CD4-positive, CD25-positive, alpha-beta regulatory T cell (primary cell): ENCODE measurements at regions not wholly inside any gene's neighbourhood (a gene's known extent, or its start where the extent isn't known, plus 50 kb on each side); places are given as distances from the start of the nearest gene placed in this dataset.

ENCODE experiments used
- ATAC-seq, 2 donors: fragments of 150-1000 bp; cut with Tn5 transposase; one replicate each; pipeline ENCODE4 v1.10.0; 2021; ENCODE audit warnings: low read depth in 2 of 2, moderate number of reproducible peaks in 2 of 2, moderate library complexity in 1 of 2
- DNase-seq, 3 donors: peaks; one replicate each; pipeline versions ENCODE4 v3.0.0 to v3.0.0-alpha.2; 2012 to 2022; ENCODE audit warnings: mixed read lengths in 1 of 3
- H3K27ac ChIP-seq: one replicate; pipeline ENCODE4 v1.7.0; 2013; ENCODE audit warnings: mild to moderate bottlenecking, low read length; ENCODE audit not compliant: insufficient read depth, poor library complexity, severe bottlenecking
- H3K27me3 ChIP-seq: one replicate; pipeline ENCODE4 v1.7.0; 2013; ENCODE audit warnings: low read length; ENCODE audit not compliant: control insufficient read depth, insufficient read depth
- H3K36me3 ChIP-seq: one replicate; pipeline ENCODE4 v1.7.0; 2013; ENCODE audit warnings: mild to moderate bottlenecking, low read length, moderate library complexity; ENCODE audit not compliant: control insufficient read depth, insufficient read depth
- H3K4me1 ChIP-seq: 2 replicates; pipeline ENCODE4 v1.7.0; 2013; ENCODE audit warnings: mild to moderate bottlenecking, low read length; ENCODE audit not compliant: insufficient read depth, control insufficient read depth, poor library complexity, severe bottlenecking
- H3K4me3 ChIP-seq: one replicate; pipeline ENCODE4 v1.7.0; 2013; ENCODE audit warnings: low read depth, mild to moderate bottlenecking, low read length, moderate library complexity
- H3K9me3 ChIP-seq, 2 experiments: 1 replicate in 1 of 2; 2 replicates in 1 of 2; pipeline ENCODE4 v1.7.0; 2013; ENCODE audit warnings: low read length in 2 of 2, mild to moderate bottlenecking in 1 of 2, moderate library complexity in 1 of 2; ENCODE audit not compliant: control insufficient read depth in 2 of 2
- H3K27ac Mint-ChIP-seq, 3 donors: one replicate each; pipeline ENCODE4 v1.8.0; 2020 to 2022; ENCODE audit warnings: mild to moderate bottlenecking in 3 of 3, mixed read lengths in 3 of 3, moderate library complexity in 2 of 3
- H3K27me3 Mint-ChIP-seq: one replicate; pipeline ENCODE4 v1.8.0; 2022; ENCODE audit warnings: mild to moderate bottlenecking, mixed read lengths
- H3K36me3 Mint-ChIP-seq: one replicate; pipeline ENCODE4 v1.8.0; 2020; ENCODE audit warnings: mixed read lengths
- H3K4me1 Mint-ChIP-seq, 4 donors: one replicate each; pipeline ENCODE4 v1.8.0; 2020 to 2022; ENCODE audit warnings: mixed read lengths in 4 of 4, mild to moderate bottlenecking in 1 of 4
- H3K4me3 Mint-ChIP-seq, 4 donors: one replicate each; pipeline ENCODE4 v1.8.0; 2020 to 2022; ENCODE audit warnings: mild to moderate bottlenecking in 4 of 4, mixed read lengths in 4 of 4, moderate library complexity in 3 of 4
- H3K9me3 Mint-ChIP-seq, 7 donors: one replicate each; pipeline ENCODE4 v1.8.0; 2020 to 2022; ENCODE audit warnings: mixed read lengths in 7 of 7, mild to moderate bottlenecking in 3 of 7, moderate library complexity in 2 of 7

- H3K4me1 Mint-ChIP-seq, result no peaks in the 10 kb centered on the region
- H3K9me3 Mint-ChIP-seq, result peaks cover 0 to 9% (median 5%) of the 10 kb centered on the region in 7 donors
These were observed 157.7 kb upstream of the DIPK2B start for GRCh38 chrX:45358392-45358791.

GRCh38 chrX:45353456-45353855 lies 152.8 kb upstream of the DIPK2B start:
- ATAC-seq (no peak), DNase-seq (no peak)
- no peaks in the 10 kb centered on the region for H3K36me3 Mint-ChIP-seq
- Histone ChIP-seq H3K36me3 (no peaks in the 10 kb centered on the region), H3K27ac (no peak overlapping the region), H3K27me3 (no peaks in the 10 kb centered on the region), H3K9me3 (no peaks in the 10 kb centered on the region), H3K4me3 (no peak overlapping the region), H3K4me1 (no peaks in the 10 kb centered on the region)
- H3K27ac Mint-ChIP-seq, result peak overlapping the region in 1 of 3 donors; percentile 70
- H3K27me3 Mint-ChIP-seq, result peaks cover 10% of the 10 kb centered on the region
- no peak overlapping the region for H3K4me3 Mint-ChIP-seq
- no peaks in the 10 kb centered on the region for H3K4me1 Mint-ChIP-seq
- peaks cover 0 to 13% (median 9%) of the 10 kb centered on the region in 7 donors for H3K9me3 Mint-ChIP-seq

More at GRCh38 chrX:45358392-45358791, 157.7 kb upstream of the DIPK2B start:
- no peaks in the 10 kb centered on the region for H3K27me3 ChIP-seq
- no peak overlapping the region for H3K4me3 ChIP-seq
- DNase-seq (no peak), ATAC-seq (no peak)
- no peaks in the 10 kb centered on the region for H3K36me3 ChIP-seq
- Mint-ChIP-seq H3K27me3 (peaks cover 13% of the 10 kb centered on the region), H3K27ac (no peak overlapping the region), H3K4me3 (no peak overlapping the region), H3K36me3 (no peaks in the 10 kb centered on the region)
- H3K27ac ChIP-seq, result no peak overlapping the region
- H3K9me3 ChIP-seq, result no peaks in the 10 kb centered on the region
- no peaks in the 10 kb centered on the region for H3K4me1 ChIP-seq

GRCh38 chrX:45352611-45353010 lies 151.9 kb upstream of the DIPK2B start:
- Histone ChIP-seq H3K9me3 (no peaks in the 10 kb centered on the region), H3K27ac (no peak overlapping the region), H3K4me3 (no peak overlapping the region), H3K27me3 (no peaks in the 10 kb centered on the region), H3K36me3 (no peaks in the 10 kb centered on the region), H3K4me1 (no peaks in the 10 kb centered on the region)
- DNase-seq, result no peak
- no peak for ATAC-seq
- H3K27me3 Mint-ChIP-seq, result peaks cover 7% of the 10 kb centered on the region
- no peak overlapping the region for H3K27ac Mint-ChIP-seq
- H3K4me3 Mint-ChIP-seq, result no peak overlapping the region
- H3K4me1 Mint-ChIP-seq, result no peaks in the 10 kb centered on the region
- peaks cover 1 to 13% (median 7%) of the 10 kb centered on the region in 7 donors for H3K9me3 Mint-ChIP-seq
- no peaks in the 10 kb centered on the region for H3K36me3 Mint-ChIP-seq

GRCh38 chrX:45351478-45351877 lies 150.8 kb upstream of the DIPK2B start:
- H3K27ac Mint-ChIP-seq, result no peak overlapping the region
- ATAC-seq, result no peak
- H3K27ac ChIP-seq, result no peak overlapping the region
- peaks cover 0 to 13% (median 3%) of the 10 kb centered on the region in 7 donors for H3K9me3 Mint-ChIP-seq
- DNase-seq, result no peak
- H3K36me3 ChIP-seq, result no peaks in the 10 kb centered on the region
- no peak overlapping the region for H3K4me3 ChIP-seq
- peaks cover 6% of the 10 kb centered on the region for H3K27me3 Mint-ChIP-seq
- no peaks in the 10 kb centered on the region for H3K27me3 ChIP-seq
- H3K4me1 Mint-ChIP-seq, result no peaks in the 10 kb centered on the region
- H3K4me3 Mint-ChIP-seq, result no peak overlapping the region
- no peaks in the 10 kb centered on the region for H3K9me3 ChIP-seq
- no peaks in the 10 kb centered on the region for H3K36me3 Mint-ChIP-seq
- no peaks in the 10 kb centered on the region for H3K4me1 ChIP-seq

- Histone ChIP-seq H3K9me3 (no peaks in the 10 kb centered on the region), H3K4me3 (no peak overlapping the region), H3K27me3 (no peaks in the 10 kb centered on the region), H3K27ac (no peak overlapping the region), H3K4me1 (no peaks in the 10 kb centered on the region), H3K36me3 (no peaks in the 10 kb centered on the region)
- no peak for DNase-seq
- H3K9me3 Mint-ChIP-seq, result peaks cover 0 to 8% (median 5%) of the 10 kb centered on the region in 7 donors
- no peaks in the 10 kb centered on the region for H3K36me3 Mint-ChIP-seq
- ATAC-seq, result no peak
- H3K4me3 Mint-ChIP-seq, result no peak overlapping the region
- no peaks in the 10 kb centered on the region for H3K4me1 Mint-ChIP-seq
- no peak overlapping the region for H3K27ac Mint-ChIP-seq
- peaks cover 6% of the 10 kb centered on the region for H3K27me3 Mint-ChIP-seq
These were observed 147.6 kb upstream of the DIPK2B start for GRCh38 chrX:45348296-45348695.

- Histone ChIP-seq H3K9me3 (no peaks in the 10 kb centered on the region), H3K36me3 (no peaks in the 10 kb centered on the region), H3K27me3 (no peaks in the 10 kb centered on the region), H3K4me3 (no peak overlapping the region), H3K4me1 (no peaks in the 10 kb centered on the region), H3K27ac (no peak overlapping the region)
- ATAC-seq (no peak), DNase-seq (no peak)
- no peak overlapping the region for H3K4me3 Mint-ChIP-seq
- no peaks in the 10 kb centered on the region for H3K4me1 Mint-ChIP-seq
- H3K27me3 Mint-ChIP-seq, result peaks cover 6% of the 10 kb centered on the region
- peaks cover 0 to 8% (median 5%) of the 10 kb centered on the region in 7 donors for H3K9me3 Mint-ChIP-seq
- no peak overlapping the region for H3K27ac Mint-ChIP-seq
- no peaks in the 10 kb centered on the region for H3K36me3 Mint-ChIP-seq
These were observed 147.2 kb upstream of the DIPK2B start for GRCh38 chrX:45347877-45348276.

- H3K27ac Mint-ChIP-seq, result no peak overlapping the region
- no peaks in the 10 kb centered on the region for H3K4me1 Mint-ChIP-seq
- peaks cover 4% of the 10 kb centered on the region for H3K27me3 Mint-ChIP-seq
- ATAC-seq (no peak), DNase-seq (no peak)
- no peak overlapping the region for H3K27ac ChIP-seq
- peaks cover 0 to 6% (median 0%) of the 10 kb centered on the region in 7 donors for H3K9me3 Mint-ChIP-seq
- no peaks in the 10 kb centered on the region for H3K36me3 ChIP-seq
- H3K4me1 ChIP-seq, result no peaks in the 10 kb centered on the region
- no peak overlapping the region for H3K4me3 ChIP-seq
- H3K36me3 Mint-ChIP-seq, result no peaks in the 10 kb centered on the region
- H3K4me3 Mint-ChIP-seq, result no peak overlapping the region
- no peaks in the 10 kb centered on the region for H3K9me3 ChIP-seq
- H3K27me3 ChIP-seq, result no peaks in the 10 kb centered on the region
These were observed 143.9 kb upstream of the DIPK2B start for GRCh38 chrX:45344594-45344993.

- no peaks in the 10 kb centered on the region for H3K36me3 Mint-ChIP-seq
- Histone ChIP-seq H3K4me1 (no peaks in the 10 kb centered on the region), H3K27ac (no peak overlapping the region), H3K4me3 (no peak overlapping the region), H3K36me3 (no peaks in the 10 kb centered on the region), H3K9me3 (no peaks in the 10 kb centered on the region), H3K27me3 (no peaks in the 10 kb centered on the region)
- no peaks in the 10 kb centered on the region for H3K4me1 Mint-ChIP-seq
- ATAC-seq, result no peak
- peaks cover 3% of the 10 kb centered on the region for H3K27me3 Mint-ChIP-seq
- H3K4me3 Mint-ChIP-seq, result no peak overlapping the region
- DNase-seq, result no peak
- no peaks in the 10 kb centered on the region for H3K9me3 Mint-ChIP-seq
- no peak overlapping the region for H3K27ac Mint-ChIP-seq
These were observed 128.5 kb upstream of the DIPK2B start for GRCh38 chrX:45329217-45329616.
